Loucy (cell line): ENCODE measurements at regions not wholly inside any gene's neighbourhood (a gene's known extent, or its start where the extent isn't known, plus 50 kb on each side); places are given as distances from the start of the nearest gene placed in this dataset.
"Not testable (repeated sequence)": the region's sequence is repeated elsewhere in the genome, so short reads cannot be mapped to it uniquely, and the experiment has no call there.

Experiments used
- H2AFZ ChIP-seq: fragments of 200-600 bp; sonication (generic); 2 replicates; pipeline ENCODE4 v1.6.0; 2016; ENCODE audit warnings: antibody characterized with exemption, mild to moderate bottlenecking, low read length, moderate library complexity
- H3F3A ChIP-seq: fragments of 200-600 bp; 2 replicates; pipeline ENCODE4 v1.6.0; 2016; ENCODE audit warnings: antibody characterized with exemption, low read depth, mild to moderate bottlenecking
- H3K27me3 ChIP-seq: fragments of 200-600 bp; sonication (generic); 2 replicates; pipeline ENCODE4 v1.6.1; 2014; ENCODE audit warnings: low read length, mild to moderate bottlenecking; ENCODE audit not compliant: insufficient read depth, poor library complexity, severe bottlenecking
- H3K36me3 ChIP-seq: fragments of 200-600 bp; sonication (generic); 2 replicates; pipeline ENCODE4 v1.6.1; 2016; ENCODE audit warnings: low read length; ENCODE audit not compliant: insufficient read depth
- H3K4me1 ChIP-seq: fragments of 200-600 bp; sonication (generic); 2 replicates; pipeline ENCODE4 v1.5.1; 2014; ENCODE audit warnings: low read length, mild to moderate bottlenecking; ENCODE audit not compliant: insufficient read depth, poor library complexity, severe bottlenecking
- H3K4me2 ChIP-seq: fragments of 200-600 bp; sonication (generic); 2 replicates; pipeline ENCODE4 v1.6.0; 2014; ENCODE audit warnings: antibody characterized with exemption, low read length, low read depth, mild to moderate bottlenecking; ENCODE audit not compliant: poor library complexity, severe bottlenecking
- H3K4me3 ChIP-seq: fragments of 200-600 bp; sonication (generic); 2 replicates; pipeline ENCODE4 v1.5.1; 2014; ENCODE audit warnings: low read length, mild to moderate bottlenecking, mixed read lengths; ENCODE audit not compliant: poor library complexity, severe bottlenecking
- H3K79me2 ChIP-seq: fragments of 200-600 bp; sonication (generic); 2 replicates; pipeline ENCODE4 v1.6.1; 2014; ENCODE audit warnings: low read length; ENCODE audit not compliant: insufficient read depth
- H3K9ac ChIP-seq: fragments of 200-600 bp; sonication (generic); 2 replicates; pipeline ENCODE4 v1.6.0; 2014; ENCODE audit warnings: mild to moderate bottlenecking, low read depth, low read length, moderate library complexity; ENCODE audit not compliant: poor library complexity, severe bottlenecking
- H3K9me2 ChIP-seq: fragments of 200-600 bp; sonication (generic); replicated peaks from 2 replicates; pipeline ENCODE4 v1.6.1; 2016; ENCODE audit warnings: low read depth, low read length, mixed read lengths
- H3K9me3 ChIP-seq: fragments of 200-600 bp; sonication (generic); 2 replicates; pipeline ENCODE4 v1.6.1; 2014; ENCODE audit warnings: mild to moderate bottlenecking, antibody characterized with exemption, low read length, low read depth; ENCODE audit not compliant: insufficient read depth
- H4K20me1 ChIP-seq: fragments of 200-600 bp; sonication (generic); 2 replicates; pipeline ENCODE4 v1.6.0; 2014; ENCODE audit warnings: antibody characterized with exemption, low read length, mild to moderate bottlenecking; ENCODE audit not compliant: insufficient read depth, poor library complexity, severe bottlenecking
- EZH2phosphoT487 ChIP-seq: fragments of 200-600 bp; IDR thresholded peaks from 2 replicates; pipeline ENCODE4 v1.6.1; 2018; ENCODE audit warnings: antibody characterized with exemption, mild to moderate bottlenecking, moderate library complexity, borderline replicate concordance
- TF ChIP-seq, protein P1 (sequence below): fragments of 200-600 bp; sonication (generic); conservative IDR thresholded peaks from 2 replicates; pipeline ENCODE4 v1.5.1; 2014; ENCODE audit warnings: mild to moderate bottlenecking, antibody characterized with exemption, low read length

DNA sequence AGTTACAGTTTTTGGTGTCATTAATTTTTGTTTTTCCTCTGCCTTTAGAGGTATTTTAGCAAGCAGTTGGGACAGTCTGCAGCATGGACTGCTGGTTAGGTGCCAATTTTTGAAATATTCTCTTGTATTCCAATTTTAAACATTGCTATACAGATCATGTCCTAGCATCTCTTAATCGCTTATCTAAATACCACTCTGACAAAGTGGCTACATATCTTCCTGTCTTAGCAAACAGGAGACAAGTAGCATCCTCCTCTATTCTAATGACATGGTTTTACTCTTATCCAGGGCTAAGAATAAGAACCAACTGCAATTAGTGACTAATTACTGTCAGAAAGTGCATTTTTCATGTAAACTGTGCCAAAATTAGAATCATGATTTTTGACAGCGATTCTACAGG is 117.8 kb upstream of the ATP2B1 start:
- H4K20me1 ChIP-seq, result no peaks in the 10 kb centered on the region
- H3F3A ChIP-seq, result no peaks in the 10 kb centered on the region
- no peak overlapping the region for H3K4me3 ChIP-seq
- no peaks in the 10 kb centered on the region for H3K9me2 ChIP-seq
- TF ChIP-seq, protein P1, sequence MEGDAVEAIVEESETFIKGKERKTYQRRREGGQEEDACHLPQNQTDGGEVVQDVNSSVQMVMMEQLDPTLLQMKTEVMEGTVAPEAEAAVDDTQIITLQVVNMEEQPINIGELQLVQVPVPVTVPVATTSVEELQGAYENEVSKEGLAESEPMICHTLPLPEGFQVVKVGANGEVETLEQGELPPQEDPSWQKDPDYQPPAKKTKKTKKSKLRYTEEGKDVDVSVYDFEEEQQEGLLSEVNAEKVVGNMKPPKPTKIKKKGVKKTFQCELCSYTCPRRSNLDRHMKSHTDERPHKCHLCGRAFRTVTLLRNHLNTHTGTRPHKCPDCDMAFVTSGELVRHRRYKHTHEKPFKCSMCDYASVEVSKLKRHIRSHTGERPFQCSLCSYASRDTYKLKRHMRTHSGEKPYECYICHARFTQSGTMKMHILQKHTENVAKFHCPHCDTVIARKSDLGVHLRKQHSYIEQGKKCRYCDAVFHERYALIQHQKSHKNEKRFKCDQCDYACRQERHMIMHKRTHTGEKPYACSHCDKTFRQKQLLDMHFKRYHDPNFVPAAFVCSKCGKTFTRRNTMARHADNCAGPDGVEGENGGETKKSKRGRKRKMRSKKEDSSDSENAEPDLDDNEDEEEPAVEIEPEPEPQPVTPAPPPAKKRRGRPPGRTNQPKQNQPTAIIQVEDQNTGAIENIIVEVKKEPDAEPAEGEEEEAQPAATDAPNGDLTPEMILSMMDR, result no peak
- TF ChIP-seq EZH2phosphoT487, result no peak
- no peaks in the 10 kb centered on the region for H3K36me3 ChIP-seq
- no peaks in the 10 kb centered on the region for H3K79me2 ChIP-seq
- H3K9ac ChIP-seq, result no peak overlapping the region
- H3K4me1 ChIP-seq, result no peaks in the 10 kb centered on the region
- H3K27me3 ChIP-seq, result no peaks in the 10 kb centered on the region
- no peak overlapping the region for H3K4me2 ChIP-seq
- H3K9me3 ChIP-seq, result no peaks in the 10 kb centered on the region
- no peak overlapping the region for H2AFZ ChIP-seq

DNA sequence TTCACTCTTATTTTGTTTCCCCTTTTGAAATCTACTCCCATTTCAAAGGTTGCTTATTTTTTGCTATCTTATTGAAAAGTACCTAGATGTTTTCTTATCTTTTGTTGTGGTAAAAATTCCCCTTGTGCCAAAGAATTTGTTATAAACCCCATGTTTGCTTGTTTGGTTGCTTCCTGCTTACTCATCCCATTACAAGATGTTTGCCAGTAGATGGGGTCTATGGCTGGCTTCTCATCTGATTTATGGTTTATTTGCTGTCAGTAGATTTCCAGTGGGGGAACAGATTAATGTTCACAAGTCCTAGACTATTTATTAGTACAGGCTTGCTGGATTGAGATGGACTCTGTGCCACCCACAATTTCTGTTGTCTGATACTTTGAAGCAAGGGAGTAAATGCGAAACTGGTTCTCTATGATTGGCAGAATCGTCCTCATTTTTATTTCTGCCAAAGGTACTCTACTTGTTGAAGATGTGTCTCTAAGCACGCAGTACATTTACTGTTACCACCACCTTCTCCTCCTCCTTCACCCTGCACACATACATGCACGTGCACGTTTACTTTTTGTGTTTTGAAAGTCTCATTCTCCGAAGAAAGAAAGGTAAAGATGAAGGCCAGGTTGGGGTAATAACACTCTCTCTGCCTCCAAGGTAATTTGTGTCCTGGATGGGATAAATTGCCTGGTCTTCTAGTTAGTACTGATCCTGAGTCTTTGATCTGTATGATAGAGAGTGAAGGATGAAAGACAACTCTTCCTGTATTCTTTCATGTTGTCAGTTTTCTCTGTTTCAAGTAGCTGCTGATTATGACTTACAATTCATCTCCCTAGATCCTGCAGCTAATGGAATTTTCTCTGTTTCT is 117.2 kb upstream of the ATP2B1 start:
- no peak overlapping the region for H3K4me2 ChIP-seq

DNA sequence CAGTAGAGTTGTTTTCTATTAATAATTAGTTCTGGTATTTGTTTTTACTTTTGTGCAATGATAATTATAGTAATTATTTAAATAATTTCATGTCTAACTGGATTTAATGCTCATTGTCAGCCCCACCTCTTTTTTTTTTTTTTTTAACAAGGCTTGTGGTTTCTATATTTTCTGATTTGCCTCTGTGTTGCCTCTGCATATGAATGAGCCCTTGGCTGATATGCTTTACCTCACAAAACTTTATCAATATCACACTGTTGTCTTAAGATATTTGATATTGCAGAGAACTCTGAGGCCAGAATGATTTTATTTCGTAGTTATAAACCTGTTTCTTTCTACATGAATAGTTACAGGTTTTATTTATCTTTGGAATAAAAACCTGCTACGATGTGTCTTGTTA is 116.2 kb upstream of the ATP2B1 start:
- Histone ChIP-seq H3K27me3 (no peaks in the 10 kb centered on the region), H3K9ac (no peak overlapping the region), H4K20me1 (no peaks in the 10 kb centered on the region), H3K36me3 (no peaks in the 10 kb centered on the region), H3K4me2 (no peak overlapping the region), H3K4me1 (no peaks in the 10 kb centered on the region), H3K4me3 (no peak overlapping the region), H3F3A (no peaks in the 10 kb centered on the region), H2AFZ (no peak overlapping the region), H3K79me2 (no peaks in the 10 kb centered on the region), H3K9me3 (no peaks in the 10 kb centered on the region), H3K9me2 (no peaks in the 10 kb centered on the region)
- TF ChIP-seq EZH2phosphoT487, result no peak

More for the DNA sequence above, 117.2 kb upstream of the ATP2B1 start:
- Histone ChIP-seq H3K4me1 (no peaks in the 10 kb centered on the region), H3K9me2 (no peaks in the 10 kb centered on the region), H3K36me3 (no peaks in the 10 kb centered on the region), H3K9ac (no peak overlapping the region), H4K20me1 (no peaks in the 10 kb centered on the region), H3K27me3 (no peaks in the 10 kb centered on the region), H3K79me2 (no peaks in the 10 kb centered on the region), H3K4me3 (no peak overlapping the region), H3F3A (no peaks in the 10 kb centered on the region), H3K9me3 (no peaks in the 10 kb centered on the region), H2AFZ (no peak overlapping the region)
- TF ChIP-seq EZH2phosphoT487, result no peak
- TF ChIP-seq, protein P1, result no peak

DNA sequence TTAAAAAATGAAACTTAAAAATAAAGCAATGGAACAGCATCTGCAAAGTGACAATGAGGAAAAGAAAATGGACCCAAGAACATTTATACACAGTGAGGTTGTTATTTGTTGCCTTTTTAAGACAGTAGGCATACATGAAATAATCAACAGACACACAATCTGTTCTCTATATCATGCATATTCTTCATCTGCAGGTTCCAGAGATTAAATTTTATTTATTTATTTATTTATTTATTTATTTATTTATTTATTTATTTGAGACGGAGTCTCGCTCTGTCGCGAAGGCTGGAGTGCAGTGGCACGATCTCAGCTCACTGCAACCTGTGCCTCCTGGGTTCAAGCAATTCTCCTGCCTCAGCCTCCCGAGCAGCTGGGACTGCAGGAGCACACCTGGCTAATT is 114.4 kb upstream of the ATP2B1 start:
- not testable (repeated sequence) for H3K9ac ChIP-seq, H3K79me2 ChIP-seq, H3K4me2 ChIP-seq, H3K9me2 ChIP-seq, H3K4me1 ChIP-seq, H3F3A ChIP-seq, H3K27me3 ChIP-seq, H3K36me3 ChIP-seq, H3K4me3 ChIP-seq, H4K20me1 ChIP-seq, H2AFZ ChIP-seq, H3K9me3 ChIP-seq
